ENCODE measurements at regions not wholly inside any gene's neighbourhood (a gene's known extent, or its start where the extent isn't known, plus 50 kb on each side); places are given as distances from the start of the nearest gene placed in this dataset.

DNA sequence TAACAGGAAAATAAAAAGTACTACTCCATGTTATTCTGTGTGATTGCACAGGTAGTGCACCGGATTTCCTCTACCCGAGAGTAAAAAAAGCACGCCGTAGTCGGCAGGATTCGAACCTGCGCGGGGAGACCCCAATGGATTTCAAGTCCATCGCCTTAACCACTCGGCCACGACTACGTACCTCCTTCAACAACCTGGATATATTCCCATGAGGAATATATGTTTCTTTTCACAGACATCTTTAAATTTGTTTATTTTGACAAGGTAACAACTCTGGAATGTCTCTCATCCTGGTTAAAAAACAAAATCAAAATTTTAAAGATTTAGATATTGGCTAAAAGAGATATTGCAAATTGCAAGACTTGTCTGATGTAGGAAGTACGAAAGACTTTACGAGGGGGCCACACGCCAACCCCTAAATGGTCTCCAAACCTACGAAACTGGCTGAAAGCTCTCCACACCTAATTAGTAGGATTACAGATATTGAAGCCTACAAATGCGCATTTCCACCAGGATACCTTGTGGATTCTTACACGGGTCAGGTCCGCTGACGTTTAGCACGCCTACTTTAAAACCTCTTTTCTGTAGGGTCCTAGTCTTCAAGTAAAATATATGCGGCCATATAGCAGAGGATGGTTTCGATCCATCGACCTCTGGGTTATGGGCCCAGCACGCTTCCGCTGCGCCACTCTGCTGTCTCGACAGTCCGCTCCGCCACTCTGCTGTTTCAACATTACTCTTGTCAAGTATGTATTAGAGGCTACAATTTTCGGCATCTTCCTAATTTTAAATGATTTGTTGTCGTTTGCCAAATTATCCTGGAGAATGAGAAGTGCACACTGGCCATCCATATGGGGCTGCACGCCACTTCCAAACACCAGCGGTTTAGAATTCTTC is 52.2 kb upstream of the BTN3A2 start:
- peak; percentile 97 for DNase-seq (ENCODE audit: low read depth)

Data from CMK (cell line).